ENCODE measurements at regions not wholly inside any gene's neighbourhood (a gene's known extent, or its start where the extent isn't known, plus 50 kb on each side); places are given as distances from the start of the nearest gene placed in this dataset.

DNA sequence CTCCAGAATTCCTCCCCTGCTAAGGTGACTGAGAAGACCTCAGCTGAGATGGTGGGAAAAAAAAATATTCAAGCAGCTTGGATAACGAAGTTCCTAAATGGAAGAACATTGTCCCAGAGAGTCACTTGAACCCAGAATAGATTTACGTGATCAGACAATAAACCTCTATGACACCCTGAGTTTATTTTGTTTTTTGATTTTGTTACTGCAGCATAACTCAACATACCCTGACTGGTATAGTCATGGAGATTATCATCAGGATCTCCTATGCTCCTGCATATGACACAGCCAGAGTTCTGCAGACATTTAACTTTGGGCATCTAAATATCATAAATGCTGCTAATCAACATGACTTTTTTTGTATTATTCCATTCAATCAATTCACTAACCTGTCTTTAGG is 282.9 kb downstream of the RASEF start:
- Histone ChIP-seq H3K27ac (no peak overlapping the region), H3K36me3 (no peaks in the 10 kb centered on the region), H3K27me3 (no peaks in the 10 kb centered on the region), H3K4me1 (no peaks in the 10 kb centered on the region), H3K4me3 (no peak overlapping the region), H3K9me3 (no peaks in the 10 kb centered on the region)
- DNase-seq (ENCODE audit: low spot score in 2 of 2): no peak
- 87% methylated on average over 2 of the region's 2 CpGs for WGBS
- TF ChIP-seq POLR2A (IDR thresholded peaks at IDR 0.05) (no peak), POLR2AphosphoS5 (IDR thresholded peaks at IDR 0.05) (no peak), EP300 (IDR thresholded peaks at IDR 0.05) (no peak)
- TF ChIP-seq, protein P1, sequence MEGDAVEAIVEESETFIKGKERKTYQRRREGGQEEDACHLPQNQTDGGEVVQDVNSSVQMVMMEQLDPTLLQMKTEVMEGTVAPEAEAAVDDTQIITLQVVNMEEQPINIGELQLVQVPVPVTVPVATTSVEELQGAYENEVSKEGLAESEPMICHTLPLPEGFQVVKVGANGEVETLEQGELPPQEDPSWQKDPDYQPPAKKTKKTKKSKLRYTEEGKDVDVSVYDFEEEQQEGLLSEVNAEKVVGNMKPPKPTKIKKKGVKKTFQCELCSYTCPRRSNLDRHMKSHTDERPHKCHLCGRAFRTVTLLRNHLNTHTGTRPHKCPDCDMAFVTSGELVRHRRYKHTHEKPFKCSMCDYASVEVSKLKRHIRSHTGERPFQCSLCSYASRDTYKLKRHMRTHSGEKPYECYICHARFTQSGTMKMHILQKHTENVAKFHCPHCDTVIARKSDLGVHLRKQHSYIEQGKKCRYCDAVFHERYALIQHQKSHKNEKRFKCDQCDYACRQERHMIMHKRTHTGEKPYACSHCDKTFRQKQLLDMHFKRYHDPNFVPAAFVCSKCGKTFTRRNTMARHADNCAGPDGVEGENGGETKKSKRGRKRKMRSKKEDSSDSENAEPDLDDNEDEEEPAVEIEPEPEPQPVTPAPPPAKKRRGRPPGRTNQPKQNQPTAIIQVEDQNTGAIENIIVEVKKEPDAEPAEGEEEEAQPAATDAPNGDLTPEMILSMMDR (IDR thresholded peaks at IDR 0.05): no peak

DNA sequence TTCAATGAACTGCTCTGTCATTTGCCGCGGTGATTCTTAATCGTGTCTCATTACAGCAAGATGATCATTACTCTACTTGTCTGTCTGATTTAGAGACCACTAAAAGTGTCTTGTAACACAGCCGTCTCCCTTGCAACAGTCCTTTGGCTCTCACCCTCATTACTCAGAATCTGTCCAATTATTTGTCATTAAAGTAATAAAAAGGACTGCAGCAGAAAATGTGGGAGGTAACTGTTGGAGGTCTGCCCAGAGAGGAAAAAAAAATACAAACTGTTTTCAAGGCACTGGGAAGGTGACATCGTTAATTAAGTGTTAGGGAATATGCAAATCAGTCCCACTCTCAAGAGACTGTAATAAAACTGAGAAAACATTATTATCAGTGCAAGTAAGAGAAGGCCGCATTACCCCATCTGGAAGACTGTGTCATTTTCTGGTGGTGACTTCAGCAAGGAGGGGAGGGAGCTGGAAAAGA is 281.0 kb downstream of the RASEF start:
- no peak for TF ChIP-seq EP300 (IDR thresholded peaks at IDR 0.05)
- no peak for TF ChIP-seq POLR2AphosphoS5 (IDR thresholded peaks at IDR 0.05)
- no peak for TF ChIP-seq POLR2A (IDR thresholded peaks at IDR 0.05)
- TF ChIP-seq, protein P1 (IDR thresholded peaks at IDR 0.05): no peak
- no peak overlapping the region for H3K27ac ChIP-seq
- no peaks in the 10 kb centered on the region for H3K36me3 ChIP-seq
- WGBS: 32% methylated on average over 6 of the region's 6 CpGs
- no peak overlapping the region for H3K4me3 ChIP-seq
- no peak for DNase-seq (ENCODE audit: low spot score in 2 of 2)
- no peaks in the 10 kb centered on the region for H3K27me3 ChIP-seq
- no peaks in the 10 kb centered on the region for H3K4me1 ChIP-seq
- H3K9me3 ChIP-seq: no peaks in the 10 kb centered on the region

DNA sequence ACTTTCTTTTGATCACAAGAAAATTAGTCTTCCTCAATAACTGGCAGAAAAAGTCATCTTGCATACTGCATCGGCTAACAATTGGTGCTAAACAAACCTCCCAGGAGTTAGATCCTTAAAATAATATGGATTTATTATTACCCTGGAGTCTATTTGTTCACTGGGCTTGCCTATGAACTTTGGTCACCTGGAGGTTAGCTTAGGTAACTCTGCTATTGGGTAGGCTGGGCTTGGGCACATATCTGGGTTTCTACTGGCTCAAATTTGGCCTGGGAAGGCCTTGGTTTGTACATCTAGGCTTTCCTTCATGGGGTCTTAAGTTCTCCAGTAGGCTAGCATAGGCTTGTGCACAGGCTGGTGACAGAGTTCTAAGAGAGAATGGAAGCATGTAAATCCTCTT is 279.9 kb downstream of the RASEF start:
- no peak overlapping the region for H3K27ac ChIP-seq
- WGBS: 95% methylated on average over 1 of the region's 1 CpG
- no peaks in the 10 kb centered on the region for H3K9me3 ChIP-seq
- H3K4me3 ChIP-seq: no peak overlapping the region
- no peaks in the 10 kb centered on the region for H3K36me3 ChIP-seq
- no peak for DNase-seq (ENCODE audit: low spot score in 2 of 2)
- H3K27me3 ChIP-seq: no peaks in the 10 kb centered on the region
- H3K4me1 ChIP-seq: no peaks in the 10 kb centered on the region
- TF ChIP-seq POLR2A (IDR thresholded peaks at IDR 0.05) (no peak), EP300 (IDR thresholded peaks at IDR 0.05) (no peak), POLR2AphosphoS5 (IDR thresholded peaks at IDR 0.05) (no peak)
- TF ChIP-seq, protein P1 (IDR thresholded peaks at IDR 0.05): no peak

GRCh38 chr9:82784589-82784988 is 278.4 kb downstream of the RASEF start:
- Histone ChIP-seq H3K4me1 (no peaks in the 10 kb centered on the region), H3K36me3 (no peaks in the 10 kb centered on the region), H3K27ac (no peak overlapping the region), H3K27me3 (no peaks in the 10 kb centered on the region), H3K9me3 (no peaks in the 10 kb centered on the region), H3K4me3 (no peak overlapping the region)
- WGBS: 96% methylated on average over 1 of the region's 1 CpG
- no peak for TF ChIP-seq EP300 (IDR thresholded peaks at IDR 0.05)
- TF ChIP-seq POLR2AphosphoS5 (IDR thresholded peaks at IDR 0.05): no peak
- TF ChIP-seq POLR2A (IDR thresholded peaks at IDR 0.05): no peak
- no peak for DNase-seq (ENCODE audit: low spot score in 2 of 2)

GRCh38 chr9:82789155-82789824 is 273.7 kb downstream of the RASEF start:
- Histone ChIP-seq H3K4me1 (no peaks in the 10 kb centered on the region), H3K9me3 (no peaks in the 10 kb centered on the region), H3K27me3 (no peaks in the 10 kb centered on the region), H3K4me3 (no peak overlapping the region), H3K36me3 (no peaks in the 10 kb centered on the region), H3K27ac (no peak overlapping the region)
- WGBS: 82% methylated on average over 6 of the region's 6 CpGs
- TF ChIP-seq EP300 (IDR thresholded peaks at IDR 0.05) (no peak), POLR2AphosphoS5 (IDR thresholded peaks at IDR 0.05) (no peak)
- DNase-seq (ENCODE audit: low spot score in 2 of 2): no peak

DNA sequence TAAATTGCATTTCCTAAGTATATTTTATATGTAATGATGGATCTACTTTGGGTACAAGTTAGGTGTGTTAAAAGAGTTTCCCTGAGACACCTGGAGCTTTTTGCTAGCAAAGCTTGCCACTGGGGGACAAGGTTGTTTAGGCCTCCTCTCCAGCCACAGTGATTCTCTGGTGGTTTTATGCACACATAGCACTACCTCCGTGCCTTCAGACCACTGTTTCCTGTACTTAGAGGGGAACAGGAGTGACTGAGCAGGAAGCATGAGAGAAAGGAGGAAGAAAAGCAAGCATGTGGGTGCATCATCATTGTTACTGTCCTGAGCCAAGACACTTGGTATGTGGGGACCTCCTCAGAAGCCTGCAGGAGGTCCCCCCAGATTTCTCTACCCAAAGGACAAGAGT is 272.1 kb downstream of the RASEF start:
- no peaks in the 10 kb centered on the region for H3K9me3 ChIP-seq
- H3K4me1 ChIP-seq: no peaks in the 10 kb centered on the region
- no peak overlapping the region for H3K4me3 ChIP-seq
- no peak for DNase-seq (ENCODE audit: low spot score in 2 of 2)
- TF ChIP-seq POLR2A (IDR thresholded peaks at IDR 0.05): no peak
- TF ChIP-seq, protein P1 (IDR thresholded peaks at IDR 0.05): no peak
- no peak for TF ChIP-seq EP300 (IDR thresholded peaks at IDR 0.05)
- no peak for TF ChIP-seq POLR2AphosphoS5 (IDR thresholded peaks at IDR 0.05)
- H3K27me3 ChIP-seq: no peaks in the 10 kb centered on the region
- no peaks in the 10 kb centered on the region for H3K36me3 ChIP-seq
- 65% methylated on average over 1 of the region's 1 CpG for WGBS
- H3K27ac ChIP-seq: no peak overlapping the region

Measured in suprapubic skin (tissue), 4 donors.